Activated T-helper 17 cell treated with anti-CD3 and anti-CD28 coated beads, Interleukin-2, amount 50 U/mL, for 72 hours (primary cell): ENCODE measurements at regions not wholly inside any gene's neighbourhood (a gene's known extent, or its start where the extent isn't known, plus 50 kb on each side); places are given as distances from the start of the nearest gene placed in this dataset.
A peak's percentile ranks its signal among the peaks of the same experiment; 100 is the strongest.

ENCODE experiments used
- ATAC-seq: fragments of 150-1000 bp; cut with Tn5 transposase; replicated peaks from 2 replicates; pipeline ENCODE4 v1.10.0; 2021; ENCODE audit warnings: mild to moderate bottlenecking, moderate library complexity
- H3K27ac Mint-ChIP-seq: one replicate; pipeline ENCODE4 v1.8.0; 2022; ENCODE audit warnings: mixed read lengths
- H3K27me3 Mint-ChIP-seq: one replicate; pipeline ENCODE4 v1.8.0; 2022; ENCODE audit warnings: mixed read lengths
- H3K36me3 Mint-ChIP-seq: one replicate; pipeline ENCODE4 v1.8.0; 2022; ENCODE audit warnings: low read depth, mild to moderate bottlenecking, mixed read lengths
- H3K4me1 Mint-ChIP-seq: one replicate; pipeline ENCODE4 v1.8.0; 2022; ENCODE audit warnings: mixed read lengths
- H3K4me3 Mint-ChIP-seq: one replicate; pipeline ENCODE4 v1.8.0; 2022; ENCODE audit warnings: mild to moderate bottlenecking, mixed read lengths
- H3K9me3 Mint-ChIP-seq: one replicate; pipeline ENCODE4 v1.8.0; 2022; ENCODE audit warnings: mixed read lengths

GRCh38 chr3:10601151-10601856 lies 95.9 kb upstream of the ATP2B2 start:
- H3K36me3 Mint-ChIP-seq = no peaks in the 10 kb centered on the region

GRCh38 chr3:10601857-10602230 lies 96.5 kb upstream of the ATP2B2 start:
- no peaks in the 10 kb centered on the region for H3K36me3 Mint-ChIP-seq
- H3K27ac Mint-ChIP-seq = peak overlapping the region; percentile 11
- H3K27me3 Mint-ChIP-seq = peaks cover 8% of the 10 kb centered on the region
- H3K4me3 Mint-ChIP-seq = no peak overlapping the region
- no peaks in the 10 kb centered on the region for H3K9me3 Mint-ChIP-seq
- no peak for ATAC-seq
- peaks cover 23% of the 10 kb centered on the region for H3K4me1 Mint-ChIP-seq

More at GRCh38 chr3:10601151-10601856, 95.9 kb upstream of the ATP2B2 start:
- ATAC-seq = no peak
- Mint-ChIP-seq H3K4me3 (no peak overlapping the region), H3K4me1 (peaks cover 23% of the 10 kb centered on the region), H3K27ac (no peak overlapping the region), H3K9me3 (no peaks in the 10 kb centered on the region), H3K27me3 (peaks cover 8% of the 10 kb centered on the region)

GRCh38 chr3:10602271-10602670 lies 96.9 kb upstream of the ATP2B2 start:
- Mint-ChIP-seq H3K4me1 (peaks cover 23% of the 10 kb centered on the region), H3K27me3 (peaks cover 5% of the 10 kb centered on the region), H3K27ac (peak overlapping the region; percentile 11), H3K9me3 (no peaks in the 10 kb centered on the region), H3K4me3 (no peak overlapping the region), H3K36me3 (no peaks in the 10 kb centered on the region)
- no peak for ATAC-seq

- no peaks in the 10 kb centered on the region for H3K36me3 Mint-ChIP-seq
- peak overlapping the region; percentile 48 for H3K27ac Mint-ChIP-seq
- peaks cover 5% of the 10 kb centered on the region for H3K27me3 Mint-ChIP-seq
- peak; percentile 94 for ATAC-seq
- H3K4me3 Mint-ChIP-seq = peak overlapping the region; percentile 58
- peaks cover 23% of the 10 kb centered on the region for H3K4me1 Mint-ChIP-seq
- H3K9me3 Mint-ChIP-seq = no peaks in the 10 kb centered on the region
These were observed 97.7 kb upstream of the ATP2B2 start for GRCh38 chr3:10602769-10603768.

GRCh38 chr3:10609134-10609533 lies 103.7 kb upstream of the ATP2B2 start:
- Mint-ChIP-seq H3K27ac (no peak overlapping the region), H3K36me3 (no peaks in the 10 kb centered on the region), H3K4me3 (no peak overlapping the region), H3K9me3 (peaks cover 14% of the 10 kb centered on the region), H3K27me3 (peaks cover 17% of the 10 kb centered on the region), H3K4me1 (peaks cover 8% of the 10 kb centered on the region)
- no peak for ATAC-seq

- H3K36me3 Mint-ChIP-seq = no peaks in the 10 kb centered on the region
- H3K27me3 Mint-ChIP-seq = peaks cover 12% of the 10 kb centered on the region
- no peaks in the 10 kb centered on the region for H3K4me1 Mint-ChIP-seq
- no peak overlapping the region for H3K27ac Mint-ChIP-seq
- H3K9me3 Mint-ChIP-seq = peaks cover 15% of the 10 kb centered on the region
- no peak overlapping the region for H3K4me3 Mint-ChIP-seq
- ATAC-seq = no peak
These were observed 108.8 kb upstream of the ATP2B2 start for GRCh38 chr3:10614168-10614567.

GRCh38 chr3:10615715-10616114 lies 110.3 kb upstream of the ATP2B2 start:
- no peak overlapping the region for H3K4me3 Mint-ChIP-seq
- H3K27ac Mint-ChIP-seq = no peak overlapping the region
- no peaks in the 10 kb centered on the region for H3K4me1 Mint-ChIP-seq
- ATAC-seq = no peak
- H3K9me3 Mint-ChIP-seq = peaks cover 15% of the 10 kb centered on the region
- peaks cover 16% of the 10 kb centered on the region for H3K27me3 Mint-ChIP-seq
- no peaks in the 10 kb centered on the region for H3K36me3 Mint-ChIP-seq

GRCh38 chr3:10616321-10616720 lies 110.9 kb upstream of the ATP2B2 start:
- peaks cover 15% of the 10 kb centered on the region for H3K9me3 Mint-ChIP-seq
- peaks cover 20% of the 10 kb centered on the region for H3K27me3 Mint-ChIP-seq
- ATAC-seq = no peak
- H3K36me3 Mint-ChIP-seq = no peaks in the 10 kb centered on the region
- H3K4me1 Mint-ChIP-seq = no peaks in the 10 kb centered on the region
- H3K27ac Mint-ChIP-seq = no peak overlapping the region
- H3K4me3 Mint-ChIP-seq = no peak overlapping the region

GRCh38 chr3:10619989-10620832 lies 114.8 kb upstream of the ATP2B2 start:
- Mint-ChIP-seq H3K9me3 (no peaks in the 10 kb centered on the region), H3K4me1 (no peaks in the 10 kb centered on the region), H3K4me3 (no peak overlapping the region), H3K36me3 (no peaks in the 10 kb centered on the region), H3K27ac (no peak overlapping the region), H3K27me3 (peaks cover 11% of the 10 kb centered on the region)
- ATAC-seq = no peak

- Mint-ChIP-seq H3K4me1 (no peaks in the 10 kb centered on the region), H3K36me3 (no peaks in the 10 kb centered on the region), H3K9me3 (no peaks in the 10 kb centered on the region), H3K4me3 (no peak overlapping the region), H3K27me3 (peaks cover 11% of the 10 kb centered on the region), H3K27ac (no peak overlapping the region)
- ATAC-seq = no peak
These were observed 115.4 kb upstream of the ATP2B2 start for GRCh38 chr3:10620833-10621082.

- Mint-ChIP-seq H3K9me3 (no peaks in the 10 kb centered on the region), H3K4me1 (no peaks in the 10 kb centered on the region), H3K4me3 (no peak overlapping the region), H3K27ac (no peak overlapping the region), H3K27me3 (peaks cover 11% of the 10 kb centered on the region), H3K36me3 (no peaks in the 10 kb centered on the region)
- no peak for ATAC-seq
These were observed 118.3 kb upstream of the ATP2B2 start for GRCh38 chr3:10623578-10624275.

- H3K4me1 Mint-ChIP-seq = no peaks in the 10 kb centered on the region
- no peaks in the 10 kb centered on the region for H3K36me3 Mint-ChIP-seq
- H3K4me3 Mint-ChIP-seq = no peak overlapping the region
- H3K9me3 Mint-ChIP-seq = no peaks in the 10 kb centered on the region
- peaks cover 8% of the 10 kb centered on the region for H3K27me3 Mint-ChIP-seq
- no peak for ATAC-seq
- H3K27ac Mint-ChIP-seq = no peak overlapping the region
These were observed 119.9 kb upstream of the ATP2B2 start for GRCh38 chr3:10625323-10625722.

GRCh38 chr3:10627884-10628572 lies 122.6 kb upstream of the ATP2B2 start:
- H3K4me1 Mint-ChIP-seq = no peaks in the 10 kb centered on the region
- no peaks in the 10 kb centered on the region for H3K9me3 Mint-ChIP-seq
- no peak for ATAC-seq
- no peaks in the 10 kb centered on the region for H3K36me3 Mint-ChIP-seq
- H3K27me3 Mint-ChIP-seq = peaks cover 4% of the 10 kb centered on the region
- no peak overlapping the region for H3K4me3 Mint-ChIP-seq
- no peak overlapping the region for H3K27ac Mint-ChIP-seq
